OCI-LY1 (cell line): ENCODE measurements at regions not wholly inside any gene's neighbourhood (a gene's known extent, or its start where the extent isn't known, plus 50 kb on each side); places are given as distances from the start of the nearest gene placed in this dataset.

Source experiments
- CTCF ChIP-seq: fragments of 200-600 bp; sonication (generic), shearing (Covaris generic); IDR thresholded peaks from 2 replicates; pipeline ENCODE4 v1.5.1; 2017; ENCODE audit warnings: mild to moderate bottlenecking, antibody characterized with exemption, low read length, moderate library complexity, mixed read lengths
- EZH2 ChIP-seq: fragments of 200-600 bp; sonication (generic), shearing (Covaris generic); IDR thresholded peaks from 2 replicates; pipeline ENCODE4 v1.8.0; 2017; ENCODE audit warnings: borderline replicate concordance, mixed run types, mild to moderate bottlenecking, antibody characterized with exemption, low read length, moderate library complexity, mixed read lengths

GRCh38 chr14:34300882-34301734 is 160.9 kb downstream of the SPTSSA start:
- TF ChIP-seq CTCF (peak; percentile 73), EZH2 (no peak)
